WTC11 (cell line): ENCODE measurements at regions not wholly inside any gene's neighbourhood (a gene's known extent, or its start where the extent isn't known, plus 50 kb on each side); places are given as distances from the start of the nearest gene placed in this dataset.

Source experiments
- ATAC-seq: fragments of 200-7000 bp; cut with Tn5 transposase; 2 replicates; pipeline ENCODE4 v1.10.0; 2021; ENCODE audit warnings: mild to moderate bottlenecking, moderate library complexity
- CTCF ChIA-PET: fragments of 300-600 bp; sonication (Branson Sonifier 250); formaldehyde crosslinking; loops from one replicate; lab custom pipeline; 2021; ENCODE audit warnings: antibody characterized with exemption; lab: Charles Lee
- POLR2A ChIA-PET: fragments of 350-600 bp; sonication (Branson Sonifier 250); formaldehyde crosslinking; loops from one replicate; lab custom pipeline; 2021; ENCODE audit warnings: antibody characterized with exemption; lab: Charles Lee
- DNase-seq: peaks from one replicate; pipeline ENCODE4 v3.0.0; 2021; ENCODE audit warnings: low spot score
- H3K27ac Mint-ChIP-seq: 2 replicates; pipeline ENCODE4 v1.8.0; 2021; ENCODE audit warnings: mixed read lengths
- H3K27me3 Mint-ChIP-seq: 2 replicates; pipeline ENCODE4 v1.8.0; 2021; ENCODE audit warnings: low read depth, mild to moderate bottlenecking, moderate library complexity, mixed read lengths
- H3K36me3 Mint-ChIP-seq: 2 replicates; pipeline ENCODE4 v1.8.0; 2021; ENCODE audit warnings: mixed read lengths
- H3K4me1 Mint-ChIP-seq: 2 replicates; pipeline ENCODE4 v1.8.0; 2022; ENCODE audit warnings: mixed read lengths
- H3K4me3 Mint-ChIP-seq: 2 replicates; pipeline ENCODE4 v1.8.0; 2021; ENCODE audit warnings: mild to moderate bottlenecking, moderate library complexity, mixed read lengths
- H3K9me3 Mint-ChIP-seq: 2 replicates; pipeline ENCODE4 v1.8.0; 2021; ENCODE audit warnings: mixed read lengths
- ATF1 ChIP-seq: sonication (generic); formaldehyde crosslinking; IDR thresholded peaks from 2 replicates; pipeline ENCODE4 v1.8.1; 2023; ENCODE audit warnings: mild to moderate bottlenecking, moderate library complexity, missing genetic modification reagents
- CREM ChIP-seq: sonication (generic); formaldehyde crosslinking; IDR thresholded peaks from 2 replicates; pipeline ENCODE4 v1.8.1; 2022; ENCODE audit warnings: mild to moderate bottlenecking, missing genetic modification reagents, moderate library complexity
- FOXK1 ChIP-seq: sonication (generic); formaldehyde crosslinking; IDR thresholded peaks from 2 replicates; pipeline ENCODE4 v1.8.0; 2022; ENCODE audit warnings: mild to moderate bottlenecking, moderate library complexity, missing genetic modification reagents
- HMGA2 ChIP-seq: fragments of 250-450 bp; sonication (Bioruptor Pico); IDR thresholded peaks from 2 replicates; pipeline ENCODE4 v1.4.0; 2021; ENCODE audit warnings: mild to moderate bottlenecking, moderate library complexity
- JAZF1 ChIP-seq: fragments of 250-450 bp; sonication (Bioruptor Pico); IDR thresholded peaks from 2 replicates; pipeline ENCODE4 v1.9.0; 2021; ENCODE audit warnings: moderate library complexity, mild to moderate bottlenecking, inconsistent platforms
- MXD4 ChIP-seq: fragments of 250-450 bp; sonication (Bioruptor Pico); IDR thresholded peaks from 2 replicates; pipeline ENCODE4 v1.8.0; 2021; ENCODE audit warnings: mild to moderate bottlenecking, moderate library complexity, borderline replicate concordance
- NR1H2 ChIP-seq: sonication (generic); formaldehyde crosslinking; IDR thresholded peaks from 2 replicates; pipeline ENCODE4 v1.9.0; 2021; ENCODE audit warnings: mild to moderate bottlenecking, moderate library complexity, missing genetic modification reagents
- NR3C1 ChIP-seq: sonication (generic); formaldehyde crosslinking; conservative IDR thresholded peaks from 2 replicates; pipeline ENCODE4 v1.8.1; 2023; ENCODE audit warnings: low read depth, mild to moderate bottlenecking, missing genetic modification reagents
- PRRX2 ChIP-seq: fragments of 250-450 bp; sonication (Bioruptor Pico); IDR thresholded peaks from 2 replicates; pipeline ENCODE4 v1.8.0; 2021; ENCODE audit warnings: mild to moderate bottlenecking
- RORB ChIP-seq: fragments of 250-450 bp; sonication (Bioruptor Pico); IDR thresholded peaks from 2 replicates; pipeline ENCODE4 v1.9.0; 2021; ENCODE audit warnings: mild to moderate bottlenecking
- SOX15 ChIP-seq: fragments of 250-450 bp; sonication (Bioruptor Pico); IDR thresholded peaks from 2 replicates; pipeline ENCODE4 v1.9.0; 2021; ENCODE audit warnings: mild to moderate bottlenecking
- TCF7 ChIP-seq: sonication (generic); formaldehyde crosslinking; IDR thresholded peaks from 2 replicates; pipeline ENCODE4 v1.8.0; 2022; ENCODE audit warnings: mild to moderate bottlenecking, low read depth, missing genetic modification reagents, moderate library complexity
- ZNF219 ChIP-seq: sonication (generic); formaldehyde crosslinking; IDR thresholded peaks from 2 replicates; pipeline ENCODE4 v1.8.0; 2023; ENCODE audit warnings: missing genetic modification reagents, mild to moderate bottlenecking, borderline replicate concordance
- ZNF232 ChIP-seq: sonication (generic); formaldehyde crosslinking; IDR thresholded peaks from 2 replicates; pipeline ENCODE4 v1.8.0; 2022; ENCODE audit warnings: mild to moderate bottlenecking, missing genetic modification reagents
- ZNF263 ChIP-seq: sonication (generic); formaldehyde crosslinking; IDR thresholded peaks from 2 replicates; pipeline ENCODE4 v1.8.1; 2022; ENCODE audit warnings: low read depth, mild to moderate bottlenecking, moderate library complexity, missing genetic modification reagents
- ZNF317 ChIP-seq: sonication (generic); formaldehyde crosslinking; IDR thresholded peaks from 2 replicates; pipeline ENCODE4 v1.8.1; 2023; ENCODE audit warnings: low read depth, mild to moderate bottlenecking, moderate library complexity, missing genetic modification reagents, borderline replicate concordance
- ZNF423 ChIP-seq: fragments of 250-450 bp; sonication (Bioruptor Pico); IDR thresholded peaks from 2 replicates; pipeline ENCODE4 v2.1.2; 2022; ENCODE audit warnings: mild to moderate bottlenecking, moderate library complexity
- TF ChIP-seq, protein P1 (sequence below): sonication (generic); formaldehyde crosslinking; IDR thresholded peaks from 2 replicates; pipeline ENCODE4 v1.8.0; 2022; ENCODE audit warnings: mild to moderate bottlenecking, missing genetic modification reagents
- TF ChIP-seq, protein P2 (sequence below): fragments of 250-450 bp; sonication (Bioruptor Pico); IDR thresholded peaks from 2 replicates; pipeline ENCODE4 v2.1.2; 2022; ENCODE audit warnings: mild to moderate bottlenecking, moderate library complexity
- TF ChIP-seq, protein P3 (sequence below): sonication (generic); formaldehyde crosslinking; IDR thresholded peaks from 2 replicates; pipeline ENCODE4 v1.8.1; 2023; ENCODE audit warnings: mild to moderate bottlenecking, missing genetic modification reagents
- TF ChIP-seq, protein P4 (sequence below): sonication (generic); formaldehyde crosslinking; IDR thresholded peaks from 2 replicates; pipeline ENCODE4 v1.8.1; 2022; ENCODE audit warnings: mild to moderate bottlenecking, moderate library complexity, missing genetic modification reagents
- TF ChIP-seq, protein P5 (sequence below): sonication (generic); formaldehyde crosslinking; IDR thresholded peaks from 2 replicates; pipeline ENCODE4 v1.8.0; 2022; ENCODE audit warnings: mild to moderate bottlenecking, missing genetic modification reagents
- TF ChIP-seq, protein P6 (sequence below): sonication (generic); formaldehyde crosslinking; IDR thresholded peaks from 2 replicates; pipeline ENCODE4 v1.8.0; 2022; ENCODE audit warnings: mild to moderate bottlenecking, missing genetic modification reagents
- TF ChIP-seq, protein P7 (sequence below): sonication (generic); formaldehyde crosslinking; conservative IDR thresholded peaks from 2 replicates; pipeline ENCODE4 v1.8.1; 2023; ENCODE audit warnings: mild to moderate bottlenecking, low read depth, missing genetic modification reagents, moderate library complexity

DNA sequence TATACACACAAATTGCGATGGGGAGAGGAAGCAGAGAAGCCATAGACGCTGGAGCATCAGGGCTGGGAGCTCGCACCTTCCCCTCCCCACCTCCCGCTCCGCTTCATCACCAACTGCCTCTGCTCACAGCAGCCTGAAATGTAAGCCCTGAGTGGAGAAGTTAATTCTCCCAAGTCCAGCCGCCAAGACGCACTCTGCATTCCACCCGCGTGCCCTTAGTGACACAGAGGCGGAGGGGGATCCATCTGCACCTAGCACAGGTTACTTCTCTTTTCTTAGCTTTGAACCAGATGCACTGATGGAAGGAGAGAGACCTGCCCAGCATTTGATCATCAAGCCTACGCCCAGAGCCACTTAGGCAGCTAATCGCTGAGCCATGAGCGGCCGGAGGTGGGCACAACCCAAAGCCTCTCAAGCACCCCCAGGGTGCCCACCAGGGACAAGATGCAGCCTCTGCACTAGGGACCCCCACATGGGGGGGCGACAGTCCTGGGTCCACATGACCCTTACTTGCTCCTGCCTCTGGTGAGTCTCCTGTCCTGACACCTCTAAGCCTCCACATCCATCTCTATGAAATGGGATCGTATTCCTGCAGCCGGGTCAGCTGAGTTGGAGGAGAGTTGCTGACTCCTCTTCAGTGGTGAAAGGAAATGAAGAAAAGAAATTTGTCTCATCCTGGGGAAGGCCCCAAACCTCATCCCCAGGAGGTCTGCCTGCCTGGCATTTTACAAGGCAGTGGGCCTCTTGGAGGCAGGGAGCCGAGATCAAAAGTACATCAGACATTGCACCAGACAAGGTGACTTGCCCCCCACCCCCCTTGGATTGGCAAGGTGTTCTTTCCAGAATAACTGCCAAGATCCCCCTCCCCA, 316.2 kb downstream of the MATN1 start (continued):
- TF ChIP-seq, protein P1, sequence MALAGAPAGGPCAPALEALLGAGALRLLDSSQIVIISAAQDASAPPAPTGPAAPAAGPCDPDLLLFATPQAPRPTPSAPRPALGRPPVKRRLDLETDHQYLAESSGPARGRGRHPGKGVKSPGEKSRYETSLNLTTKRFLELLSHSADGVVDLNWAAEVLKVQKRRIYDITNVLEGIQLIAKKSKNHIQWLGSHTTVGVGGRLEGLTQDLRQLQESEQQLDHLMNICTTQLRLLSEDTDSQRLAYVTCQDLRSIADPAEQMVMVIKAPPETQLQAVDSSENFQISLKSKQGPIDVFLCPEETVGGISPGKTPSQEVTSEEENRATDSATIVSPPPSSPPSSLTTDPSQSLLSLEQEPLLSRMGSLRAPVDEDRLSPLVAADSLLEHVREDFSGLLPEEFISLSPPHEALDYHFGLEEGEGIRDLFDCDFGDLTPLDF = no peak
- TF ChIP-seq, protein P2, sequence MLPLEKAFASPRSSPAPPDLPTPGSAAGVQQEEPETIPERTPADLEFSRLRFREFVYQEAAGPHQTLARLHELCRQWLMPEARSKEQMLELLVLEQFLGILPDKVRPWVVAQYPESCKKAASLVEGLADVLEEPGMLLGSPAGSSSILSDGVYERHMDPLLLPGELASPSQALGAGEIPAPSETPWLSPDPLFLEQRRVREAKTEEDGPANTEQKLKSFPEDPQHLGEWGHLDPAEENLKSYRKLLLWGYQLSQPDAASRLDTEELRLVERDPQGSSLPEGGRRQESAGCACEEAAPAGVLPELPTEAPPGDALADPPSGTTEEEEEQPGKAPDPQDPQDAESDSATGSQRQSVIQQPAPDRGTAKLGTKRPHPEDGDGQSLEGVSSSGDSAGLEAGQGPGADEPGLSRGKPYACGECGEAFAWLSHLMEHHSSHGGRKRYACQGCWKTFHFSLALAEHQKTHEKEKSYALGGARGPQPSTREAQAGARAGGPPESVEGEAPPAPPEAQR (CRISPR knock-in tag) = no peak
- TF ChIP-seq, protein P3, sequence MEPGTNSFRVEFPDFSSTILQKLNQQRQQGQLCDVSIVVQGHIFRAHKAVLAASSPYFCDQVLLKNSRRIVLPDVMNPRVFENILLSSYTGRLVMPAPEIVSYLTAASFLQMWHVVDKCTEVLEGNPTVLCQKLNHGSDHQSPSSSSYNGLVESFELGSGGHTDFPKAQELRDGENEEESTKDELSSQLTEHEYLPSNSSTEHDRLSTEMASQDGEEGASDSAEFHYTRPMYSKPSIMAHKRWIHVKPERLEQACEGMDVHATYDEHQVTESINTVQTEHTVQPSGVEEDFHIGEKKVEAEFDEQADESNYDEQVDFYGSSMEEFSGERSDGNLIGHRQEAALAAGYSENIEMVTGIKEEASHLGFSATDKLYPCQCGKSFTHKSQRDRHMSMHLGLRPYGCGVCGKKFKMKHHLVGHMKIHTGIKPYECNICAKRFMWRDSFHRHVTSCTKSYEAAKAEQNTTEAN (CRISPR knock-in tag) = no peak
- TF ChIP-seq FOXK1 (CRISPR knock-in tag) = no peak
- TF ChIP-seq NR3C1 (CRISPR knock-in tag) = no peak
- no peak for TF ChIP-seq JAZF1
- no peak for TF ChIP-seq ZNF219 (CRISPR knock-in tag)
- TF ChIP-seq, protein P4, sequence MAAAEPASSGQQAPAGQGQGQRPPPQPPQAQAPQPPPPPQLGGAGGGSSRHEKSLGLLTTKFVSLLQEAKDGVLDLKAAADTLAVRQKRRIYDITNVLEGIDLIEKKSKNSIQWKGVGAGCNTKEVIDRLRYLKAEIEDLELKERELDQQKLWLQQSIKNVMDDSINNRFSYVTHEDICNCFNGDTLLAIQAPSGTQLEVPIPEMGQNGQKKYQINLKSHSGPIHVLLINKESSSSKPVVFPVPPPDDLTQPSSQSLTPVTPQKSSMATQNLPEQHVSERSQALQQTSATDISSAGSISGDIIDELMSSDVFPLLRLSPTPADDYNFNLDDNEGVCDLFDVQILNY (CRISPR knock-in tag) = no peak
- TF ChIP-seq, protein P5, sequence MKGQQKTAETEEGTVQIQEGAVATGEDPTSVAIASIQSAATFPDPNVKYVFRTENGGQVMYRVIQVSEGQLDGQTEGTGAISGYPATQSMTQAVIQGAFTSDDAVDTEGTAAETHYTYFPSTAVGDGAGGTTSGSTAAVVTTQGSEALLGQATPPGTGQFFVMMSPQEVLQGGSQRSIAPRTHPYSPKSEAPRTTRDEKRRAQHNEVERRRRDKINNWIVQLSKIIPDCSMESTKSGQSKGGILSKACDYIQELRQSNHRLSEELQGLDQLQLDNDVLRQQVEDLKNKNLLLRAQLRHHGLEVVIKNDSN (CRISPR knock-in tag) = no peak
- TF ChIP-seq ZNF263 (CRISPR knock-in tag) = no peak

GRCh38 chr1:30405631-30406212, 317.7 kb downstream of the MATN1 start:
- Mint-ChIP-seq H3K4me3 (no peak overlapping the region), H3K4me1 (peaks cover 9% of the 10 kb centered on the region), H3K9me3 (no peaks in the 10 kb centered on the region), H3K27ac (no peak overlapping the region), H3K27me3 (peaks cover 3% of the 10 kb centered on the region; the same call in 1 of the 2 replicates), H3K36me3 (no peaks in the 10 kb centered on the region)
- ATAC-seq (no peak), DNase-seq (no peak)
- POLR2A ChIA-PET = no interaction called here
- CTCF ChIA-PET = no interaction called here
- TF ChIP-seq NR1H2 (CRISPR knock-in tag) = no peak
- no peak for TF ChIP-seq RORB
- TF ChIP-seq ZNF423 (CRISPR knock-in tag) = no peak
- no peak for TF ChIP-seq SOX15 (CRISPR knock-in tag)
- TF ChIP-seq TCF7 (CRISPR knock-in tag) = no peak
- TF ChIP-seq, protein P6, sequence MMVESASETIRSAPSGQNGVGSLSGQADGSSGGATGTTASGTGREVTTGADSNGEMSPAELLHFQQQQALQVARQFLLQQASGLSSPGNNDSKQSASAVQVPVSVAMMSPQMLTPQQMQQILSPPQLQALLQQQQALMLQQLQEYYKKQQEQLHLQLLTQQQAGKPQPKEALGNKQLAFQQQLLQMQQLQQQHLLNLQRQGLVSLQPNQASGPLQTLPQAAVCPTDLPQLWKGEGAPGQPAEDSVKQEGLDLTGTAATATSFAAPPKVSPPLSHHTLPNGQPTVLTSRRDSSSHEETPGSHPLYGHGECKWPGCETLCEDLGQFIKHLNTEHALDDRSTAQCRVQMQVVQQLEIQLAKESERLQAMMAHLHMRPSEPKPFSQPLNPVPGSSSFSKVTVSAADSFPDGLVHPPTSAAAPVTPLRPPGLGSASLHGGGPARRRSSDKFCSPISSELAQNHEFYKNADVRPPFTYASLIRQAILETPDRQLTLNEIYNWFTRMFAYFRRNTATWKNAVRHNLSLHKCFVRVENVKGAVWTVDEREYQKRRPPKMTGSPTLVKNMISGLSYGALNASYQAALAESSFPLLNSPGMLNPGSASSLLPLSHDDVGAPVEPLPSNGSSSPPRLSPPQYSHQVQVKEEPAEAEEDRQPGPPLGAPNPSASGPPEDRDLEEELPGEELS (CRISPR knock-in tag) = no peak
- TF ChIP-seq MXD4 = no peak
- TF ChIP-seq ZNF317 (CRISPR knock-in tag) = no peak
- TF ChIP-seq FOXK1 (CRISPR knock-in tag) = no peak
- TF ChIP-seq CREM = no peak
- TF ChIP-seq PRRX2 = no peak
- TF ChIP-seq, protein P3 (CRISPR knock-in tag) = no peak
- no peak for TF ChIP-seq ATF1 (CRISPR knock-in tag)
- TF ChIP-seq, protein P7, sequence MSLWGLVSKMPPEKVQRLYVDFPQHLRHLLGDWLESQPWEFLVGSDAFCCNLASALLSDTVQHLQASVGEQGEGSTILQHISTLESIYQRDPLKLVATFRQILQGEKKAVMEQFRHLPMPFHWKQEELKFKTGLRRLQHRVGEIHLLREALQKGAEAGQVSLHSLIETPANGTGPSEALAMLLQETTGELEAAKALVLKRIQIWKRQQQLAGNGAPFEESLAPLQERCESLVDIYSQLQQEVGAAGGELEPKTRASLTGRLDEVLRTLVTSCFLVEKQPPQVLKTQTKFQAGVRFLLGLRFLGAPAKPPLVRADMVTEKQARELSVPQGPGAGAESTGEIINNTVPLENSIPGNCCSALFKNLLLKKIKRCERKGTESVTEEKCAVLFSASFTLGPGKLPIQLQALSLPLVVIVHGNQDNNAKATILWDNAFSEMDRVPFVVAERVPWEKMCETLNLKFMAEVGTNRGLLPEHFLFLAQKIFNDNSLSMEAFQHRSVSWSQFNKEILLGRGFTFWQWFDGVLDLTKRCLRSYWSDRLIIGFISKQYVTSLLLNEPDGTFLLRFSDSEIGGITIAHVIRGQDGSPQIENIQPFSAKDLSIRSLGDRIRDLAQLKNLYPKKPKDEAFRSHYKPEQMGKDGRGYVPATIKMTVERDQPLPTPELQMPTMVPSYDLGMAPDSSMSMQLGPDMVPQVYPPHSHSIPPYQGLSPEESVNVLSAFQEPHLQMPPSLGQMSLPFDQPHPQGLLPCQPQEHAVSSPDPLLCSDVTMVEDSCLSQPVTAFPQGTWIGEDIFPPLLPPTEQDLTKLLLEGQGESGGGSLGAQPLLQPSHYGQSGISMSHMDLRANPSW (CRISPR knock-in tag) = no peak
- no peak for TF ChIP-seq ZNF232 (CRISPR knock-in tag)
- no peak for TF ChIP-seq HMGA2 (CRISPR knock-in tag)
